GM23338 (cell line): ENCODE measurements at regions not wholly inside any gene's neighbourhood (a gene's known extent, or its start where the extent isn't known, plus 50 kb on each side); places are given as distances from the start of the nearest gene placed in this dataset.

ENCODE experiments used
- ATAC-seq: fragments of 200-7000 bp; cut with Tn5 transposase; 3 replicates; pipeline ENCODE4 v1.9.1; 2020
- DNase-seq: peaks from one replicate; pipeline ENCODE4 v3.0.0-alpha.2; 2015; ENCODE audit warnings: low spot score
- H2AFZ ChIP-seq: fragments of 200-600 bp; sonication (generic); 2 replicates; pipeline ENCODE4 v1.8.0; 2016; ENCODE audit warnings: antibody characterized with exemption, mild to moderate bottlenecking, moderate library complexity
- H3F3A ChIP-seq: fragments of 200-600 bp; sonication (generic); replicated peaks from 2 replicates; pipeline ENCODE4 v1.8.0; 2017; ENCODE audit warnings: antibody characterized with exemption, mixed run types, low read depth
- H3K27ac ChIP-seq: fragments of 200-600 bp; sonication (generic); 2 replicates; pipeline ENCODE4 v1.6.1; 2016; ENCODE audit warnings: low read depth
- H3K27me3 ChIP-seq: fragments of 200-600 bp; sonication (generic); 2 replicates; pipeline ENCODE4 v1.8.0; 2016; ENCODE audit warnings: mild to moderate bottlenecking, mixed run types, moderate library complexity; ENCODE audit not compliant: insufficient read depth
- H3K36me3 ChIP-seq: fragments of 200-600 bp; sonication (generic); 2 replicates; pipeline ENCODE4 v1.8.0; 2016; ENCODE audit warnings: mild to moderate bottlenecking; ENCODE audit not compliant: insufficient read depth
- H3K4me1 ChIP-seq: fragments of 200-600 bp; sonication (generic); 2 replicates; pipeline ENCODE4 v1.8.0; 2016; ENCODE audit warnings: mild to moderate bottlenecking, moderate library complexity; ENCODE audit not compliant: insufficient read depth
- H3K4me2 ChIP-seq: fragments of 200-600 bp; sonication (generic); 2 replicates; pipeline ENCODE4 v1.7.1; 2017; ENCODE audit warnings: mixed run types
- H3K4me3 ChIP-seq: fragments of 200-600 bp; sonication (generic); 2 replicates; pipeline ENCODE4 v1.6.1; 2016; ENCODE audit warnings: mixed run types
- H3K79me2 ChIP-seq: fragments of 200-600 bp; sonication (generic); replicated peaks from 2 replicates; pipeline ENCODE4 v1.8.0; 2017; ENCODE audit warnings: mild to moderate bottlenecking; ENCODE audit not compliant: insufficient read depth
- H3K9me2 ChIP-seq: fragments of 200-600 bp; sonication (generic); 2 replicates; pipeline ENCODE4 v1.8.0; 2017; ENCODE audit not compliant: insufficient read depth
- H4K20me1 ChIP-seq: fragments of 200-600 bp; sonication (generic); replicated peaks from 2 replicates; pipeline ENCODE4 v1.8.0; 2017; ENCODE audit warnings: mild to moderate bottlenecking; ENCODE audit not compliant: insufficient read depth
- H3K27ac Mint-ChIP-seq: 2 replicates; pipeline ENCODE4 v1.8.0; 2020; ENCODE audit warnings: inconsistent platforms, mild to moderate bottlenecking, moderate library complexity, mixed read lengths
- H3K27me3 Mint-ChIP-seq: 3 replicates; pipeline ENCODE4 v1.8.0; 2022; ENCODE audit warnings: low read depth, mild to moderate bottlenecking, moderate library complexity, mixed read lengths, inconsistent platforms; ENCODE audit not compliant: insufficient read depth, poor library complexity
- H3K36me3 Mint-ChIP-seq: 3 replicates; pipeline ENCODE4 v1.8.0; 2021; ENCODE audit warnings: low read depth, mild to moderate bottlenecking, inconsistent platforms, moderate library complexity, mixed read lengths
- H3K4me1 Mint-ChIP-seq: 3 replicates; pipeline ENCODE4 v1.8.0; 2020; ENCODE audit warnings: mild to moderate bottlenecking, inconsistent platforms, mixed read lengths
- H3K4me3 Mint-ChIP-seq: 3 replicates; pipeline ENCODE4 v1.8.0; 2021; ENCODE audit warnings: moderate library complexity, mild to moderate bottlenecking, inconsistent platforms, mixed read lengths
- H3K9me3 Mint-ChIP-seq: 3 replicates; pipeline ENCODE4 v1.8.0; 2020; ENCODE audit warnings: moderate library complexity, mild to moderate bottlenecking, inconsistent platforms, mixed read lengths
- CREB1 ChIP-seq: fragments of 250-450 bp; sonication (Bioruptor Pico); IDR thresholded peaks from 2 replicates; pipeline ENCODE4 v1.5.0; 2020; ENCODE audit warnings: low read depth, mild to moderate bottlenecking, moderate library complexity
- EZH2 ChIP-seq: fragments of 200-600 bp; sonication (generic); IDR thresholded peaks from one replicate; pipeline ENCODE4 v1.8.0; 2017; ENCODE audit warnings: antibody characterized with exemption, mild to moderate bottlenecking, low read depth; ENCODE audit not compliant: unreplicated experiment
- EZH2phosphoT487 ChIP-seq: fragments of 200-600 bp; sonication (generic); IDR thresholded peaks from one replicate; pipeline ENCODE4 v1.8.1; 2018; ENCODE audit warnings: antibody characterized with exemption; ENCODE audit not compliant: unreplicated experiment
- JUNB ChIP-seq: IDR thresholded peaks from one replicate; pipeline ENCODE4 v1.6.1; 2016; ENCODE audit warnings: antibody characterized with exemption; ENCODE audit not compliant: unreplicated experiment
- NANOG ChIP-seq: IDR thresholded peaks from 2 replicates; pipeline ENCODE4 v1.6.1; 2016; ENCODE audit warnings: antibody characterized with exemption, borderline replicate concordance
- POLR2AphosphoS5 ChIP-seq: IDR thresholded peaks from 2 replicates; pipeline ENCODE4 v1.6.1; 2016; ENCODE audit warnings: antibody characterized with exemption, low read depth
- STAT1 ChIP-seq: IDR thresholded peaks from one replicate; pipeline ENCODE4 v1.6.1; 2016; ENCODE audit warnings: antibody characterized with exemption; ENCODE audit not compliant: unreplicated experiment
- ZNF114 ChIP-seq: fragments of 250-450 bp; sonication (Bioruptor Pico); IDR thresholded peaks from 2 replicates; pipeline ENCODE4 v1.5.0; 2020; ENCODE audit warnings: mild to moderate bottlenecking, moderate library complexity
- ZNF331 ChIP-seq: fragments of 250-450 bp; sonication (Bioruptor Pico); IDR thresholded peaks from 2 replicates; pipeline ENCODE4 v1.5.0; 2020; ENCODE audit warnings: low read depth, mild to moderate bottlenecking, moderate library complexity
- TF ChIP-seq, protein P1 (sequence below): IDR thresholded peaks from one replicate; pipeline ENCODE4 v1.6.1; 2018; ENCODE audit warnings: antibody characterized with exemption; ENCODE audit not compliant: unreplicated experiment
- TF ChIP-seq, protein P2 (sequence below): IDR thresholded peaks from 2 replicates; pipeline ENCODE4 v1.6.1; 2016; ENCODE audit warnings: antibody characterized with exemption
- TF ChIP-seq, protein P3 (sequence below): fragments of 250-450 bp; sonication (Bioruptor Pico); IDR thresholded peaks from 2 replicates; pipeline ENCODE4 v1.5.0; 2020; ENCODE audit warnings: mild to moderate bottlenecking, moderate library complexity
- TF ChIP-seq, protein P4 (sequence below), 2 experiments: fragments of 200-600 bp in 1 of 2; sonication (generic) in 1 of 2; conservative IDR thresholded peaks; 2 replicates each; pipeline versions ENCODE4 v1.5.1 to v1.6.1; 2016 to 2017; ENCODE audit warnings: antibody characterized with exemption in 2 of 2, low read depth in 2 of 2, mild to moderate bottlenecking in 2 of 2, moderate library complexity in 1 of 2

DNA sequence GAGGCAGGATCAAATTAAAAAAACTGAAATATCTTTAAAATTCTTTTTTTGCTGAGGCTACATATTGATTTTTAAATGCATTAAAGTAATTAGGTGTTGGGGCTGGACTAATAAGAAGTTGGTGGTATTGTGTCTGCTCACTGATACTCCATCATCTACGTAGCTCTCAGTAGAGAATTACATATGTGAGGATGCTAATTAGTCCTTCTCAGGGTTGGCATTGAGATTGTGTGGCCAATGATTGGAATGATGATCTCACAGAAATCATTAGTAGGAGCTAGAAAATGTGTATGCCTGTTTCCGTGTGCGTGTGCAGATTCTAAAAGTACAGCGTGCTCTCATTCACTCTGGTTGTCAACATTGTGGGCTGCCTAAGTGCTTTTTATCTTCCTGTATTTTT lies 283.8 kb downstream of the SH3GL2 start:
- H3K4me1 Mint-ChIP-seq: no peaks in the 10 kb centered on the region
- no peak overlapping the region for H3K27ac Mint-ChIP-seq
- no peak for DNase-seq
- no peaks in the 10 kb centered on the region for H3K36me3 Mint-ChIP-seq
- TF ChIP-seq CREB1 (CRISPR knock-in tag) (no peak), JUNB (no peak), EZH2 (no peak), POLR2AphosphoS5 (no peak), EZH2phosphoT487 (no peak), NANOG (no peak), ZNF114 (CRISPR knock-in tag) (no peak), ZNF331 (CRISPR knock-in tag) (no peak), STAT1 (no peak)
- TF ChIP-seq, protein P1, sequence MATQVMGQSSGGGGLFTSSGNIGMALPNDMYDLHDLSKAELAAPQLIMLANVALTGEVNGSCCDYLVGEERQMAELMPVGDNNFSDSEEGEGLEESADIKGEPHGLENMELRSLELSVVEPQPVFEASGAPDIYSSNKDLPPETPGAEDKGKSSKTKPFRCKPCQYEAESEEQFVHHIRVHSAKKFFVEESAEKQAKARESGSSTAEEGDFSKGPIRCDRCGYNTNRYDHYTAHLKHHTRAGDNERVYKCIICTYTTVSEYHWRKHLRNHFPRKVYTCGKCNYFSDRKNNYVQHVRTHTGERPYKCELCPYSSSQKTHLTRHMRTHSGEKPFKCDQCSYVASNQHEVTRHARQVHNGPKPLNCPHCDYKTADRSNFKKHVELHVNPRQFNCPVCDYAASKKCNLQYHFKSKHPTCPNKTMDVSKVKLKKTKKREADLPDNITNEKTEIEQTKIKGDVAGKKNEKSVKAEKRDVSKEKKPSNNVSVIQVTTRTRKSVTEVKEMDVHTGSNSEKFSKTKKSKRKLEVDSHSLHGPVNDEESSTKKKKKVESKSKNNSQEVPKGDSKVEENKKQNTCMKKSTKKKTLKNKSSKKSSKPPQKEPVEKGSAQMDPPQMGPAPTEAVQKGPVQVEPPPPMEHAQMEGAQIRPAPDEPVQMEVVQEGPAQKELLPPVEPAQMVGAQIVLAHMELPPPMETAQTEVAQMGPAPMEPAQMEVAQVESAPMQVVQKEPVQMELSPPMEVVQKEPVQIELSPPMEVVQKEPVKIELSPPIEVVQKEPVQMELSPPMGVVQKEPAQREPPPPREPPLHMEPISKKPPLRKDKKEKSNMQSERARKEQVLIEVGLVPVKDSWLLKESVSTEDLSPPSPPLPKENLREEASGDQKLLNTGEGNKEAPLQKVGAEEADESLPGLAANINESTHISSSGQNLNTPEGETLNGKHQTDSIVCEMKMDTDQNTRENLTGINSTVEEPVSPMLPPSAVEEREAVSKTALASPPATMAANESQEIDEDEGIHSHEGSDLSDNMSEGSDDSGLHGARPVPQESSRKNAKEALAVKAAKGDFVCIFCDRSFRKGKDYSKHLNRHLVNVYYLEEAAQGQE: no peak
- TF ChIP-seq, protein P2, sequence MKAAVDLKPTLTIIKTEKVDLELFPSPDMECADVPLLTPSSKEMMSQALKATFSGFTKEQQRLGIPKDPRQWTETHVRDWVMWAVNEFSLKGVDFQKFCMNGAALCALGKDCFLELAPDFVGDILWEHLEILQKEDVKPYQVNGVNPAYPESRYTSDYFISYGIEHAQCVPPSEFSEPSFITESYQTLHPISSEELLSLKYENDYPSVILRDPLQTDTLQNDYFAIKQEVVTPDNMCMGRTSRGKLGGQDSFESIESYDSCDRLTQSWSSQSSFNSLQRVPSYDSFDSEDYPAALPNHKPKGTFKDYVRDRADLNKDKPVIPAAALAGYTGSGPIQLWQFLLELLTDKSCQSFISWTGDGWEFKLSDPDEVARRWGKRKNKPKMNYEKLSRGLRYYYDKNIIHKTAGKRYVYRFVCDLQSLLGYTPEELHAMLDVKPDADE: no peak
- TF ChIP-seq, protein P3, sequence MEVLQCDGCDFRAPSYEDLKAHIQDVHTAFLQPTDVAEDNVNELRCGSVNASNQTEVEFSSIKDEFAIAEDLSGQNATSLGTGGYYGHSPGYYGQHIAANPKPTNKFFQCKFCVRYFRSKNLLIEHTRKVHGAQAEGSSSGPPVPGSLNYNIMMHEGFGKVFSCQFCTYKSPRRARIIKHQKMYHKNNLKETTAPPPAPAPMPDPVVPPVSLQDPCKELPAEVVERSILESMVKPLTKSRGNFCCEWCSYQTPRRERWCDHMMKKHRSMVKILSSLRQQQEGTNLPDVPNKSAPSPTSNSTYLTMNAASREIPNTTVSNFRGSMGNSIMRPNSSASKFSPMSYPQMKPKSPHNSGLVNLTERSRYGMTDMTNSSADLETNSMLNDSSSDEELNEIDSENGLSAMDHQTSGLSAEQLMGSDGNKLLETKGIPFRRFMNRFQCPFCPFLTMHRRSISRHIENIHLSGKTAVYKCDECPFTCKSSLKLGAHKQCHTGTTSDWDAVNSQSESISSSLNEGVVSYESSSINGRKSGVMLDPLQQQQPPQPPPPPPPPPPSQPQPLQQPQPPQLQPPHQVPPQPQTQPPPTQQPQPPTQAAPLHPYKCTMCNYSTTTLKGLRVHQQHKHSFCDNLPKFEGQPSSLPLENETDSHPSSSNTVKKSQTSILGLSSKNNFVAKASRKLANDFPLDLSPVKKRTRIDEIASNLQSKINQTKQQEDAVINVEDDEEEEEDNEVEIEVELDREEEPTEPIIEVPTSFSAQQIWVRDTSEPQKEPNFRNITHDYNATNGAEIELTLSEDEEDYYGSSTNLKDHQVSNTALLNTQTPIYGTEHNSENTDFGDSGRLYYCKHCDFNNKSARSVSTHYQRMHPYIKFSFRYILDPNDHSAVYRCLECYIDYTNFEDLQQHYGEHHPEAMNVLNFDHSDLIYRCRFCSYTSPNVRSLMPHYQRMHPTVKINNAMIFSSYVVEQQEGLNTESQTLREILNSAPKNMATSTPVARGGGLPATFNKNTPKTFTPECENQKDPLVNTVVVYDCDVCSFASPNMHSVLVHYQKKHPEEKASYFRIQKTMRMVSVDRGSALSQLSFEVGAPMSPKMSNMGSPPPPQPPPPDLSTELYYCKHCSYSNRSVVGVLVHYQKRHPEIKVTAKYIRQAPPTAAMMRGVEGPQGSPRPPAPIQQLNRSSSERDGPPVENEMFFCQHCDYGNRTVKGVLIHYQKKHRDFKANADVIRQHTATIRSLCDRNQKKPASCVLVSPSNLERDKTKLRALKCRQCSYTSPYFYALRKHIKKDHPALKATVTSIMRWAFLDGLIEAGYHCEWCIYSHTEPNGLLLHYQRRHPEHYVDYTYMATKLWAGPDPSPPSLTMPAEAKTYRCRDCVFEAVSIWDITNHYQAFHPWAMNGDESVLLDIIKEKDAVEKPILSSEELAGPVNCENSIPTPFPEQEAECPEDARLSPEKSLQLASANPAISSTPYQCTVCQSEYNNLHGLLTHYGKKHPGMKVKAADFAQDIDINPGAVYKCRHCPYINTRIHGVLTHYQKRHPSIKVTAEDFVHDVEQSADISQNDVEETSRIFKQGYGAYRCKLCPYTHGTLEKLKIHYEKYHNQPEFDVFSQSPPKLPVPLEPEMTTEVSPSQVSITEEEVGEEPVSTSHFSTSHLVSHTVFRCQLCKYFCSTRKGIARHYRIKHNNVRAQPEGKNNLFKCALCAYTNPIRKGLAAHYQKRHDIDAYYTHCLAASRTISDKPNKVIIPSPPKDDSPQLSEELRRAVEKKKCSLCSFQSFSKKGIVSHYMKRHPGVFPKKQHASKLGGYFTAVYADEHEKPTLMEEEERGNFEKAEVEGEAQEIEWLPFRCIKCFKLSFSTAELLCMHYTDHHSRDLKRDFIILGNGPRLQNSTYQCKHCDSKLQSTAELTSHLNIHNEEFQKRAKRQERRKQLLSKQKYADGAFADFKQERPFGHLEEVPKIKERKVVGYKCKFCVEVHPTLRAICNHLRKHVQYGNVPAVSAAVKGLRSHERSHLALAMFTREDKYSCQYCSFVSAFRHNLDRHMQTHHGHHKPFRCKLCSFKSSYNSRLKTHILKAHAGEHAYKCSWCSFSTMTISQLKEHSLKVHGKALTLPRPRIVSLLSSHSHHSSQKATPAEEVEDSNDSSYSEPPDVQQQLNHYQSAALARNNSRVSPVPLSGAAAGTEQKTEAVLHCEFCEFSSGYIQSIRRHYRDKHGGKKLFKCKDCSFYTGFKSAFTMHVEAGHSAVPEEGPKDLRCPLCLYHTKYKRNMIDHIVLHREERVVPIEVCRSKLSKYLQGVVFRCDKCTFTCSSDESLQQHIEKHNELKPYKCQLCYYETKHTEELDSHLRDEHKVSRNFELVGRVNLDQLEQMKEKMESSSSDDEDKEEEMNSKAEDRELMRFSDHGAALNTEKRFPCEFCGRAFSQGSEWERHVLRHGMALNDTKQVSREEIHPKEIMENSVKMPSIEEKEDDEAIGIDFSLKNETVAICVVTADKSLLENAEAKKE (CRISPR knock-in tag): no peak
- TF ChIP-seq, protein P4, sequence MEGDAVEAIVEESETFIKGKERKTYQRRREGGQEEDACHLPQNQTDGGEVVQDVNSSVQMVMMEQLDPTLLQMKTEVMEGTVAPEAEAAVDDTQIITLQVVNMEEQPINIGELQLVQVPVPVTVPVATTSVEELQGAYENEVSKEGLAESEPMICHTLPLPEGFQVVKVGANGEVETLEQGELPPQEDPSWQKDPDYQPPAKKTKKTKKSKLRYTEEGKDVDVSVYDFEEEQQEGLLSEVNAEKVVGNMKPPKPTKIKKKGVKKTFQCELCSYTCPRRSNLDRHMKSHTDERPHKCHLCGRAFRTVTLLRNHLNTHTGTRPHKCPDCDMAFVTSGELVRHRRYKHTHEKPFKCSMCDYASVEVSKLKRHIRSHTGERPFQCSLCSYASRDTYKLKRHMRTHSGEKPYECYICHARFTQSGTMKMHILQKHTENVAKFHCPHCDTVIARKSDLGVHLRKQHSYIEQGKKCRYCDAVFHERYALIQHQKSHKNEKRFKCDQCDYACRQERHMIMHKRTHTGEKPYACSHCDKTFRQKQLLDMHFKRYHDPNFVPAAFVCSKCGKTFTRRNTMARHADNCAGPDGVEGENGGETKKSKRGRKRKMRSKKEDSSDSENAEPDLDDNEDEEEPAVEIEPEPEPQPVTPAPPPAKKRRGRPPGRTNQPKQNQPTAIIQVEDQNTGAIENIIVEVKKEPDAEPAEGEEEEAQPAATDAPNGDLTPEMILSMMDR (conservative IDR thresholded peaks at IDR 0.05; ENCODE audit: low read depth in 2 of 2): no peak
- H3K36me3 ChIP-seq: no peaks in the 10 kb centered on the region
- no peak overlapping the region for H2AFZ ChIP-seq
- ATAC-seq: no peak
- H3K4me2 ChIP-seq: no peak overlapping the region
- H3K79me2 ChIP-seq: no peaks in the 10 kb centered on the region
- H3K27ac ChIP-seq: no peak overlapping the region
- H3K4me3 ChIP-seq: no peak overlapping the region
- H3K27me3 Mint-ChIP-seq: no peaks in the 10 kb centered on the region
- no peaks in the 10 kb centered on the region for H3K4me1 ChIP-seq
- no peaks in the 10 kb centered on the region for H4K20me1 ChIP-seq
- H3K27me3 ChIP-seq: no peaks in the 10 kb centered on the region
- H3K9me2 ChIP-seq: peaks cover 17% of the 10 kb centered on the region
- no peaks in the 10 kb centered on the region for H3K9me3 Mint-ChIP-seq
- H3F3A ChIP-seq: no peaks in the 10 kb centered on the region
- no peak overlapping the region for H3K4me3 Mint-ChIP-seq
